ENCODE measurements at regions not wholly inside any gene's neighbourhood (a gene's known extent, or its start where the extent isn't known, plus 50 kb on each side); places are given as distances from the start of the nearest gene placed in this dataset.

- DNase-seq (ENCODE audit: extremely low read depth in 1 of 2, low read depth in 1 of 2), result peak; percentile 25 to 29
These were observed 165.9 kb upstream of the TANK start for GRCh38 chr2:160994141-160995002.

GRCh38 chr2:160996584-160996983 lies 163.6 kb upstream of the TANK start:
- DNase-seq (ENCODE audit: extremely low read depth in 1 of 2, low read depth in 1 of 2), result no peak

GRCh38 chr2:161004379-161004778 lies 155.8 kb upstream of the TANK start:
- DNase-seq (ENCODE audit: extremely low read depth in 1 of 2, low read depth in 1 of 2), result no peak

GRCh38 chr2:161005170-161005569 lies 155.1 kb upstream of the TANK start:
- DNase-seq (ENCODE audit: extremely low read depth in 1 of 2, low read depth in 1 of 2), result no peak

DNA sequence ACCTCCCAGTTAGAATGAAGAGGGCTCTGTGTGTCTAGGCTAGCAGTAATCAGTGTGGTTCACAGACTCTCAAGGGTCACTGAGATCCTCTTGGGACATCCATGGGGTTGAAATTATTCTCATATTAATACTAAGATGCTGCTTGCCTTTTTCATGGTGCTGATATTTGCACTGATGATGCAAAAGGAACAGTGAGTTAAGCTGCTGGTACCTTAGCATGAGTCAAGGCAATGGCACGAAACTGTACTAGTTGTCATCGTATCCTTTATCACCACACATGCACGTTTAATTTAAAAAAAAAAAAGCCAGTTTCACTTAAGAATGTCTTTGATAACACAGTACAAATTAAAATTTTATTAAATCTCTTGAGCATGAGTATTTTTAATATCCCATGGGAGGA lies 151.9 kb upstream of the TANK start:
- DNase-seq (ENCODE audit: extremely low read depth in 1 of 2, low read depth in 1 of 2), result no peak

- no peak for DNase-seq (ENCODE audit: extremely low read depth in 1 of 2, low read depth in 1 of 2)
These were observed 149.7 kb upstream of the TANK start for GRCh38 chr2:161010503-161011015.

DNA sequence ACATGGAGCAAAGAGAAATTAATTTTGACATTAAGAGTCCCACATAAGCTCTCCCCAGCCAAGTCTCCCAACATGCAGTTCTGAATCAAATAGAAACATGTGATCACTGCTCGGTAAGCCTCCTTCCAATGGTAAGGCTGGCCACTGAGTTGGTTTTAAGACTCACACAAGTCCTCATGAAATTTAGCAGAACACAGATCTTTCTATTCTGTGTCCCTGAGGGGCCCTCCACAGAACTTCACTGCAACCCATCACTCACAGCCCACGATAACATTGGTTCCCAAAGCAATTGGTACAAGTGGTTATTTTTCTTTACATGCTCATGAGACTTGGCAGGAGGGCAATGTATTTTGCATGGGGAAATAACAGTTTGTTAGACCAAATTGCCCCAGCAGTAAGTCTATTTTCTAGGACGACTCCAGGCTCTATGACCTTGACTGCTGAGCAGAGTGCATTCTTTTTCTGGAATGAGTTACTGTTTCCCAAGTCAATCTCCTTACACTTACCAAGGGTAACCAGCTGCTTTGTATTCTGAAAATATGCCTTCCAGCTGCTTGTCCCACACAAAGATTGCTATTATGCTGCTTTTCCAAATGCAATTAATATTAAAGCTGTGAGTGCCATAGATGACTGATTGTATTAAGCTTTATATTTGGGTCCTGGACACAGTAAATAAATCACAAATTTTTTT lies 142.3 kb upstream of the TANK start:
- DNase-seq (ENCODE audit: extremely low read depth in 1 of 2, low read depth in 1 of 2), result no peak

DNA sequence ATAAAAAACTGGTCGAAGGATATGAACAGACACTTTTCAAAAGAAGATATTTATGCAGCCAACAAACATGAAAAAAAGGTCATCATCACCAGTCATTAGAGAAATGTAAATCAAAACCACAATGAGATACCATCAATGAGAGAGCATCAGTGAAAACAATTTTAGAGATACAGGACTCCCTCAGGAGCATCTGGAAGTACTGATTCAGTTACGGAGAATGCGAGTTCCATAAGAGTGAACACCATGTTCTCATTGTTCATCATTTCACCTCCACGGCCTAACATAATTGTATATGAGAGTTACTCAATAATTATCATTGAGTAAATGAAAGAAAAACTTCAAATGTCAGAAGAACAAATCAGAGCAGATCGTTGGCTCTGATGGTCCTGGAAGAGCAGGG lies 140.9 kb upstream of the TANK start:
- no peak for DNase-seq (ENCODE audit: extremely low read depth in 1 of 2, low read depth in 1 of 2)

GRCh38 chr2:161020437-161020836 lies 139.8 kb upstream of the TANK start:
- no peak for DNase-seq (ENCODE audit: extremely low read depth in 1 of 2, low read depth in 1 of 2)

- DNase-seq (ENCODE audit: extremely low read depth in 1 of 2, low read depth in 1 of 2), result no peak
These were observed 131.6 kb upstream of the TANK start for GRCh38 chr2:161028581-161028980.

DNA sequence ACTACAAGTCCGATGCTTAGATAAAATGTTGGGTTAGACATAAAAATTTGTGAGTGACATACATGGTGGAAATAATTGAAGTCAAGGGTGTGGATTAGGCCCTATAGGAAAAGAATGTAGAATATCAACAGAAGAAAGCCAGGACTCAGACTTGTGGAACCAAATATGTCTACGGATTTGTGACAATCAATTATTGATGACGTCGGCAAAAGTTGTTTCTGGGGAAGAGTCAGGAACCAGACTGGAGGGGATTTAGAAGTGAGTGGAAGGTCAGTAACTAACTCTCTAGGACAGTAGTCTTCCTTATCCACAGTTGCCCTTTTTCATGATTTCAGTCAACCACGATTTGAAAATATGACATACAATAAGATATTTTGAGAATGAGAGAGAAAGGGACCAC lies 130.9 kb upstream of the TANK start:
- DNase-seq (ENCODE audit: extremely low read depth in 1 of 2, low read depth in 1 of 2), result no peak

DNA sequence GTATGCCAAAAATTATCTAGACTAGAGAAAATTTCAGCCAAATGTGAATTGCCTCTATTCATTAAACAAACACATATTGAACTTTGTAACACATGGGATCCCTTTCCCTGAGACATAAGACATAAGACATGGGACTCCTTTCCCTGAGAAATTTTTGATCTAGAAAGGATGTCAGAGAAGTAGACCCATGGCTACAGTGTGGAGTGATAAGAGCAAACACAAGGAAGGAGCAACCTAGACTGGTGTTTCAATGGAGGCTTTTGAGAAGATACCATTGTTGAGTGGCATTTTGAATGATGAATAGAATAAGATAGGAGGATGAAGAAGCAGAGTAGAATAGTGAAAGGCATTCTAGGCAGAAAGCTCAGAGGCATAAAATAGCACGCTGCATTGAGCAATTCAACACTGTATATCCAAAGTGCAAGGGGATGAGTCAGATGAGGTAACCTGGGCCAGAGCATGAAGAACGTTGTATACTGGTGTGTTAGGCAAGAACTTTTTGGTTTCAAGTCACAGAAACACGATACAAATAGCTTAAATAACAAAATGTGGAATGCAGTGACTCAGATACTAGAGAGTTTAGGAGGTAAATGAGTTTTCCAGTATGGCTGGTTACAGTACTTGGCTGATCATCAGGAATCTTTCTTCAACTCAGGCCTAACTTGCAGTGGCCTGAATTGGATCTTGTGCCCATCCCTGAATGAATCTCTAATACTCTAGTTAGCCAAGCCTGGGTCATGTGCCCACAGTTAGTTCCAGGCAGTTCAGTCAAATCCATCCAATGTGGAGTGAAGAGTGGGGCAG lies 129.8 kb upstream of the TANK start:
- DNase-seq (ENCODE audit: extremely low read depth in 1 of 2, low read depth in 1 of 2), result no peak

- no peak for DNase-seq (ENCODE audit: extremely low read depth in 1 of 2, low read depth in 1 of 2)
These were observed 128.7 kb upstream of the TANK start for GRCh38 chr2:161031511-161031910.

- no peak for DNase-seq (ENCODE audit: extremely low read depth in 1 of 2, low read depth in 1 of 2)
These were observed 127.6 kb upstream of the TANK start for GRCh38 chr2:161032635-161033034.

GRCh38 chr2:161033059-161033660 lies 127.1 kb upstream of the TANK start:
- DNase-seq (ENCODE audit: extremely low read depth in 1 of 2, low read depth in 1 of 2), result no peak

- no peak for DNase-seq (ENCODE audit: extremely low read depth in 1 of 2, low read depth in 1 of 2)
These were observed 123.3 kb upstream of the TANK start for GRCh38 chr2:161036926-161037325.

DNA sequence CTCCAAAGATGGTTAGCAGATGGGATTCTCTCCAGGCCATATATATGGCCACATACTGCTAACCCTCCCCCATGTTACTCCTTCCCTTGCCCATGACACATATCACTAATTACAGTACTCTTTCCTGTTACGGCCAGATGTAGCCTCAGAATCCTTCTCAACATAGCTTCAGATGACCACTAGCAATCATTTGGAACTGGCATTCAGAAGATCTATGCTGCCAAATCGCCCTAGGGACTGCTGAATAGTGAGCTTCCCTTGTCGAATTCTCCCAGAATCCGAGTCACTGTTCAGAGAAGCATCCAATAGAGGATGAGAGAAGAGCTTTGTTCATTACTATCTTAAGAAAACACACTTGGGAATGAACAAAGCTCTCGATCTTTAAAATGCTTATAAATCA lies 121.2 kb upstream of the TANK start:
- DNase-seq (ENCODE audit: extremely low read depth in 1 of 2, low read depth in 1 of 2), result no peak

DNA sequence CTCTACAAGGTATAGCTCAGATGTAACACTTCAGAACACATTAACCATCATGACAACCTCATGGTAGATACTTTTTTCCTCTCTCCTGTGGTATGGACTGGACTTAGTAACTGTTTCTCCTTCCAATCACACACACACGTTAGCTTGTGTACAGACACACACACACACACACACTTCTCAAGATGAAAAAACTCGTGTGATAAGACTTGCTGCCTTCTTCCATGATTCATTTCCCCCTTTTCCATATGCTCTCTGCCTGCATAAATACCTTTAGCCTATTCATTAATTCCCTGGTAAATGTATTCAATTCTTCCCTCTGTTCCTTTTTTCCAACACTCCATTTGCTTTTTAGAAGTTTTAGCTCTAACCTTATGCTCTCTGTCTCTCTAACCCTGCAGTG lies 118.9 kb upstream of the TANK start:
- DNase-seq (ENCODE audit: extremely low read depth in 1 of 2, low read depth in 1 of 2), result no peak

DNA sequence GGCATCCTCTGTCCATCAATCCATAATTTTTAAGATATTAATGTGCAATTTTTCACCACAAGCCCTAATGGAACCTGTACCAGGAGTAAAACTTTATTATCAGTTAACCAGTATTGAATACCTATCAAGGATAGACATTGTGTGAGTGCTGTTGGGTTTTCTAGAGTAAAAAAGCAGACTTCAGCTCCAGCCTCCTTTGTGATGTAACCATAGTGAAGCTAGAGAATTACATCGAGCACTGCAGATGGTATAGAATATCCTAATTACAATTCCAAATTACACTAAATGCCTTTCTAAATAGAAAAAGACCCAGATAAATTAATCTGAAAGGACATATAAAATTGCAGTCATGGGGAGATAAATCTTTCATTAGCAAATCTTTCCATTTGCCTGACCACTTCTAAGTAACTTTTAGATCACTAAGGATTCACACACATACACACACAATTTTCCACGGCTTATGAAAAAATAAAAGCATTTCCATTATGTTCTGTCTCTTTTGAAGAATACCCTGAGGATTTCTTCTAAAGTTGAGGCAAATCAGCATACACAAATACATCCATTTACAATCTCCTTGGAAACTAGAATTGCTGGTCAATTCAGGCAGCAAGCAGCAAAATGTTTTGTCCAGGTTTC lies 117.1 kb upstream of the TANK start:
- no peak for DNase-seq (ENCODE audit: extremely low read depth in 1 of 2, low read depth in 1 of 2)

GRCh38 chr2:161044095-161044865 lies 115.9 kb upstream of the TANK start:
- DNase-seq (ENCODE audit: extremely low read depth in 1 of 2, low read depth in 1 of 2), result no peak
